ENCODE measurements at regions not wholly inside any gene's neighbourhood (a gene's known extent, or its start where the extent isn't known, plus 50 kb on each side); places are given as distances from the start of the nearest gene placed in this dataset.

- TF ChIP-seq USF2 (CRISPR knock-in tag; IDR thresholded peaks at IDR 0.05) (no peak), CTCF (IDR thresholded peaks at IDR 0.05) (no peak)
These were observed 384.9 kb upstream of the DCC start for GRCh38 chr18:51955136-51955535.
